HG03175 (cell line): ENCODE measurements at regions not wholly inside any gene's neighbourhood (a gene's known extent, or its start where the extent isn't known, plus 50 kb on each side); places are given as distances from the start of the nearest gene placed in this dataset.

Source experiments
- ATAC-seq: cut with Tn5 transposase; IDR thresholded peaks from one replicate; pipeline ENCODE4 v1.9.1; 2021; ENCODE audit warnings: mild to moderate bottlenecking, moderate library complexity; ENCODE audit not compliant: unreplicated experiment

DNA sequence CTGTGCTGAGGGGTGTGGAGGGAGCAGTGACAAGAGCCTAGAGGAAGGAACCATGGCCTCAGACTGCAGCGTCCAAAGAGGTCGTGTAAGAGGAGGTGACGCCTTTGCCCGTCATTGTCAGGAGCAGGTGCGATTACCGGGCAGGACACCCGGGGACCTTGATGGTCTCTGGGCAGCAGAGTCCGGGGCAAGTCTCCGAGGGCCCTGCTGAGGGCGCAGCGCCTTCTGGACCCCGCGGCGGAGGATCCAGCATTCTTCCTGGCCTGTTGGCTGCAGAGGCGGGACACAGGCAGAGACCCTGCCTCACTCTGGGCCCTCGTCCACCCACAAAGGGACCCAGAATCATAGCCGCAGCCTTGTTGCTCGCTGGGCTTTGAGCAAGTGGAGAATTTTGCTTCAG, 1168.8 kb downstream of the BRD1 start:
- ATAC-seq = no peak

DNA sequence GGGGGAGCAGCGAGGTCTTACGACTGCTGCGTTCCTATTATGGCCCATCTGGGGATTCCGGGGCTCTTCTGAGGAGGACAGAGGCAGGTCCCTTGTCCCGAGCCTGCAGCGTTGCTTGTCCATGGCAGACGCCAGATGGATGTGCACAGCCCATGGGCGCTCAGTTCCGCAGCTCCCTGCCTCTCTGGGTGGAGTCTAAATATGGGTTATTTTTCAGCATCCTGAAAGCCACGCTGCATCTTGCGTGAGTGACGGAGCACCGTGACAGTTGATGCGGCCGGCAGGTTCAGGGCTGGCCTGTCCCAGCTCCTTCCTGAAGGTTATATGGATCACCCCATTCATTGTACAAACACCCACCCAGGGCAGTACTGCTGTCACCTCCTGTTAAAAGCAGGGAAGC, 1169.4 kb downstream of the BRD1 start:
- no peak for ATAC-seq

DNA sequence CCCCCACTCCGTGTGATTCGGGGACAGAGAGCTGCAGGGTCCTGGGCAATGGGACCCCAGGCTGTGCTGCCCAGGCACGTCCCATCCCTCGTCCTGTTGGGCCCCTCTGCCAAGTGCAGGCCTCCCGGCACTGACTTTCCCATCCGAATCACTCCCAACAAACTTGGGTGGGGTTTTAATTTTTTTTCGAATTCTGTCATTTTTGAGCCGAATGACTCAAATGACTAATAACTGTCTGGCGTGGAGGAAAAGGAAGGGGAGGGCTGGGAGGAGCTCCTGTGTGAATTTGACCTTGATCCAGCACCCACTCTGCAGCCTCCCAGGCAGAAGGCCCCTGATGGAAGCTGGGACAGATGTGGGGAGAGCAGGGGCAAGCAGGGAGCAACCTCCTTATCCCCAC, 1173.2 kb downstream of the BRD1 start:
- no peak for ATAC-seq

DNA sequence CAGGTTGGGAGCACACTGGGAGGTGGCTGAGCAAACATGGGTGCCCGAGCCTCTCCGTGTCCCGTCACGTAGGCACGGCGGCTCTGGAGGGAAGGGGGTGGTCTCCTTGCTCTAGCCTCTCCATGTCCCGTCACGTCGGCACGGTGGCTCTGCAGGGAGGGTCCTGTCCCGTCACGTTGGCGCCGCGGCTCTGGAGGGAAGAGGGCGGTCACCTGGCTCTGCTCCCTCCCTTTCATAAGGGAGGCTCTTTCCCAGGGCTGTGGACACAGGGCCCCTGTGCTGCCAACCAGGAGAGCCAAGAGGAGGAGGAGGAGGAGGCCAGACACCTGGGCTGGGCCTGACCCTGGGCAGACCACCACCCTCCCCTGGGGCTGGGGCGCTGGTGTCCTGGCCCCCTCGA, 1173.7 kb downstream of the BRD1 start:
- ATAC-seq = no peak

DNA sequence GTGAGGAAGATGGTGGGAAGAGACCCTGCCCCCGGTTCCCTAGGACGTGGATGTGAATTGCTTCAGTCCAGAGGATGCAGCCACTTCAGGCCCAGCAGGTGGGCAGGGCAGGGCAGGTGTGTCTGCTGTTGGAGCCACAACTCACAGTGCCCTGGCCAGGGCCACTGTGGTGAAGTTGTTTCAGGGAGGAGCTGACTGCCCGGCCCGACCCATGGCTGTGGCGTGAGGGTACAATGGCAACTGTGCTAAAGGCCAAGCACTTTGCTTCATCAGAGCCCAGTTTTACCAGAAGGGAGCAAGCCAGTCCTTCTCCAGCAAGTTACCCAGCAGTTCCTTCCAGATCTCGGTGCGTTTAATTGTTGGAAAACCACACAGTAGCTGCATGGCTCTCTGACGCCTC, 1174.4 kb downstream of the BRD1 start:
- ATAC-seq = no peak

DNA sequence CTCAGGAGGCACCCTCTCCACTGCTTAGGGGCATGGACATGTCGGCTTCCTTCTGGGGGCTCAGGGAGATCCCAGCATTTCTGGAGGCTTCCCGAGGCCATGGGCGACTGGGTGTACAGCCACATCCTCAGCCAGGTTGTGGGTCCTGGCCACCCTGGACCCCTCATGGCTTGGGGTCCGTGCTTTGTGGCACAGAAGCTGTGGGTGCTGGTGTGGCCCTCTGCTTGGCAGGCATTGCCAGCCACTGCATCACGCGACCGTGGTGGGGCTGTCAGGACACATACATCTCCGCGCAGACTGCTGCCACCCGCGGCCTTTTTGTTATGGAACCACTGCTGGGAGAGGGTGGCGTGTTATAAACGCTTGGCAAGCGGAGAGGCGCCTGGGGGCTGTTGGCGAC, 1174.9 kb downstream of the BRD1 start:
- no peak for ATAC-seq

GRCh38 chr22:48651981-48652538, 1175.6 kb downstream of the BRD1 start:
- no peak for ATAC-seq

GRCh38 chr22:48651036-48651890, 1176.4 kb downstream of the BRD1 start:
- no peak for ATAC-seq

GRCh38 chr22:48650323-48651035, 1177.2 kb downstream of the BRD1 start:
- no peak for ATAC-seq

DNA sequence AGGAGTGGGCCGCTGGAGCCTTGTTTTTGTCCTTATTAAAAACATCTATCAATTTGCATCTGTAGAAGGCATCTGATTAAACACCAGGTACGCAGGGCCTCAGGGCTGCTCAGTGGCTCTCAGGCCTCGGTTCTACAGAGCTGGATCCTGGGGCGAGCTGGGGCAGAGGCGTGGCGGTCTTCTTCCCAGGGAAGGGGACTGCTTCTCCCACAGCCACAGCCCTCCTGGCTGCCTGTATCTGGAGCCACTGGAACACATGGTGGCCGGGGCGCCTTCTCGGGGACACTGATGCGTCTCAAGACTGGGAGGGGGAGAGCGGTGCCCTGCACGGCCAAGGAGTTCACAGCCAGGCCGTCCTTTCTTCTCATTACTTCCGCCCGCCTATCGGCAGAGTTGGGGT, 1178.2 kb downstream of the BRD1 start:
- ATAC-seq = no peak

DNA sequence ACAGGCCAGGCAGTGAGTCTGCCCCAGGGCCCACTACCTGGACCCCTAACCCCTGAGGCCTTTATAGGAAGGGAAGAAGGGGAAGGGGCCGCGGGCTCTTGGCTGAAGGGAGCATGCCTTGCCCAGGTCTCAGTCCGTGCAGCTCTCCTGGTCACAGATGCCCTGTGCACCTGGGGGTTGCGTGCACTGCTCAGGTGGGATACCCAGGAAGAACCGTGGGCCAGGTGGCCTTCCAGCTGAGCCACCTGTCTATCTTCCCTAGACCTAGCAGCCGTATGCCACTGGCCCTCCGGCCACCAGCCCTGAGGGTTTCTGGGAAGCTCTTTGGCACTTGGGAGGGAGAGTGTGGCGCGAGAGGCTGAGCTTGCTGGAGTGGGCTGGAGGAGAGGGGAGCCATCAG, 1178.6 kb downstream of the BRD1 start:
- no peak for ATAC-seq

DNA sequence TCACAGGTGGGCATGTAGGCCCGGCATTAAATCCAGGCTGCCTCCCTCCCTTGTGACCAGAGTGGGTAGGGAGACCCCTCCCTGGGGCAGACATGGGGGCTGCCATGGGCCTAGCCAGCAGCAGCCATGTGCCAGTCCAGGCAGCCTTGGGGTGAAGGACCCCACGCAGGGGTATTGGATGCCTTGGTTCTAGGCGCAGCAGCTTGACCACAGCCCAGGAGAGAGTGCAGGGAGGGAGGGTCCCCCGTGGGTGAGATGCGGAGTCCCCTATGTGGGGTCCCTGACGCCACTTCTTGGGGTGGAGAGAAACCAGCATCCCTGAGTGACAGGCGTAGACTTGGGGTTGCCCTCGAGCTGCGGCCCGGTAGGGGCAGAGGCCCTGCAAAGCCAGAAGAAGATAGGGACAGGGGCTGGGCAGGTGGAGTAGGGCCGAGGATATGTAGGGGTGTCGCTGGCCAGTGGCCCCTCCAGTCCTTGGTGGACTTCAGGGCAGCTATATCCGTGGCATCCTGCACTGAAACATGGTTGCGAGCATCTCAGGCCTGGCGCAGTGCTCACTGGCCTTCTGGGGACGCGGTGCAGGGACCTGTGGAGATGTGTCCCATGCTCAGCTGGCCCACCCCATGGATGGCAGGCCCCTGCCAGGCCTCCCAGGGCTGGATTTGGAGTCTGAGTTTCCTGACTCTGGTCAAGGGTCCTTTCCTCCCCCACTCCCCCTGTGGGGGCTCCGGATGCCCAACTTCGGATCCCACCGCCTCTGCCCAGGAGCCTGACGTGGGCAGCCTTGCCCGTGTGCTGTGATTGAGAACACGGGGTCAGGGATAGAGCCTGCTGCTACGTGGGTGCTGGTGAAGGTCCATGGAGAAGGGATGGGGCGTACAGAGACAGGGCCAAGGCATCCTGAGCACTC, 1179.8 kb downstream of the BRD1 start:
- ATAC-seq = no peak

GRCh38 chr22:48647051-48647450, 1180.6 kb downstream of the BRD1 start:
- no peak for ATAC-seq

- no peak for ATAC-seq
Measured at GRCh38 chr22:48646216-48646925, 1181.3 kb downstream of the BRD1 start.

GRCh38 chr22:48645766-48646165, 1181.9 kb downstream of the BRD1 start:
- no peak for ATAC-seq

GRCh38 chr22:48644997-48645396, 1182.7 kb downstream of the BRD1 start:
- no peak for ATAC-seq

- ATAC-seq = no peak
Measured at GRCh38 chr22:48644108-48644507, 1183.6 kb downstream of the BRD1 start.

- no peak for ATAC-seq
Measured at GRCh38 chr22:48643066-48643731, 1184.5 kb downstream of the BRD1 start.

DNA sequence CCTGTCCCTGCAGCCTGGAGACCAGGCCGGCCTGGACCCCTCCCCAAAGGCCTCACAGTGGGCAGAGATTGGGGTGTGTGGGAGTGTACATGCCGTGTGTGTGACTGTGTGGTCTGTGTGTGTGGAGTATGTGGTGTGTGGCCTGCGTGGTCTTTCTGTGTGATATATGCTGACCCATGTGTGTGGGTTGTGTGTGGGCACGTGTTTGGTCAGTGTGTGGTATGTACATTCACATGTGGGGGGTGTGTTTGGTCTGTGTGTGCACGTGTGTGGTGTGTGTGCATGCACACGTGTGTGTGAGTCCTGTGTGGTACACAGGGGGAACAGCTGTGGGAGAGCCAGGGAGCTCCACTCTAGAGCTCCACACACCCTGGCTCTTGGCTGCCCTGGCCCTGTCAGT, 1185.1 kb downstream of the BRD1 start:
- ATAC-seq = no peak
